Gastrocnemius medialis (tissue), 4 donors: ENCODE measurements at regions not wholly inside any gene's neighbourhood (a gene's known extent, or its start where the extent isn't known, plus 50 kb on each side); places are given as distances from the start of the nearest gene placed in this dataset.

Source experiments
- ATAC-seq, 2 donors: fragments of 150-250 bp; one replicate each; pipeline ENCODE4 v1.9.1; 2016
- DNase-seq, 2 donors: peaks; one replicate each; pipeline ENCODE4 v3.0.0-alpha.2; 2019
- H3K27ac ChIP-seq, 4 donors: fragments of 200-600 bp; sonication (generic); 1 replicate in 1 of 4; 2 replicates in 3 of 4; pipeline ENCODE4 v1.5.1; 2016 to 2018; ENCODE audit warnings: mild to moderate bottlenecking in 2 of 4, moderate library complexity in 1 of 4
- H3K27me3 ChIP-seq, 3 donors: fragments of 200-600 bp; sonication (generic) in 2 of 3; 1 replicate in 1 of 3; 2 replicates in 2 of 3; pipeline versions ENCODE4 v1.5.1 to v1.6.0; 2016 to 2019; ENCODE audit warnings: mild to moderate bottlenecking in 1 of 3, moderate library complexity in 1 of 3
- H3K36me3 ChIP-seq, 2 donors: fragments of 200-600 bp; sonication (generic) in 1 of 2; one replicate each; pipeline ENCODE4 v1.5.1; 2017 to 2018
- H3K4me1 ChIP-seq, 2 donors: fragments of 200-600 bp; sonication (generic) in 1 of 2; one replicate each; pipeline ENCODE4 v1.5.1; 2016 to 2017; ENCODE audit warnings: mild to moderate bottlenecking in 2 of 2
- H3K4me3 ChIP-seq, 4 donors: fragments of 200-600 bp; sonication (generic) in 3 of 4; 1 replicate in 1 of 4; 2 replicates in 3 of 4; pipeline ENCODE4 v1.5.1; 2016 to 2019; ENCODE audit warnings: mild to moderate bottlenecking in 2 of 4
- H3K9me3 ChIP-seq, 3 donors: fragments of 200-600 bp; sonication (generic) in 2 of 3; 1 replicate in 1 of 3; 2 replicates in 2 of 3; pipeline ENCODE4 v1.5.1; 2016 to 2019
- POLR2A ChIP-seq, 2 donors: fragments of 450-650 bp; IDR thresholded peaks; one replicate each; pipeline ENCODE4 v1.6.1; 2017; ENCODE audit warnings: antibody characterized with exemption in 2 of 2, mild to moderate bottlenecking in 2 of 2, moderate library complexity in 2 of 2
- in situ Hi-C, 4 donors: fragments of 200-750 bp; cut with MboI; loops; one replicate each; pipeline versions ENCODE4 v1.15.0 to v1.8.0; 2017; ENCODE audit warnings: low sequenced_read_pairs in 4 of 4
- intact Hi-C: fragments of 100-400 bp; cut with DNase I; formaldehyde crosslinking; loops from one replicate; pipeline ENCODE4 v1.15.1; 2023; ENCODE audit warnings: low total_unique reads
- TF ChIP-seq, protein P1 (sequence below), 5 experiments: fragments of 450-650 bp in 3 of 5; fragments of 200-600 bp in 2 of 5; sonication (generic) in 2 of 5; IDR thresholded peaks in 4 of 5; conservative IDR thresholded peaks in 1 of 5; 1 replicate in 4 of 5; 2 replicates in 1 of 5; pipeline ENCODE4 v1.5.1; 2016 to 2019; ENCODE audit warnings: antibody characterized with exemption in 5 of 5, mild to moderate bottlenecking in 3 of 5, moderate library complexity in 3 of 5

DNA sequence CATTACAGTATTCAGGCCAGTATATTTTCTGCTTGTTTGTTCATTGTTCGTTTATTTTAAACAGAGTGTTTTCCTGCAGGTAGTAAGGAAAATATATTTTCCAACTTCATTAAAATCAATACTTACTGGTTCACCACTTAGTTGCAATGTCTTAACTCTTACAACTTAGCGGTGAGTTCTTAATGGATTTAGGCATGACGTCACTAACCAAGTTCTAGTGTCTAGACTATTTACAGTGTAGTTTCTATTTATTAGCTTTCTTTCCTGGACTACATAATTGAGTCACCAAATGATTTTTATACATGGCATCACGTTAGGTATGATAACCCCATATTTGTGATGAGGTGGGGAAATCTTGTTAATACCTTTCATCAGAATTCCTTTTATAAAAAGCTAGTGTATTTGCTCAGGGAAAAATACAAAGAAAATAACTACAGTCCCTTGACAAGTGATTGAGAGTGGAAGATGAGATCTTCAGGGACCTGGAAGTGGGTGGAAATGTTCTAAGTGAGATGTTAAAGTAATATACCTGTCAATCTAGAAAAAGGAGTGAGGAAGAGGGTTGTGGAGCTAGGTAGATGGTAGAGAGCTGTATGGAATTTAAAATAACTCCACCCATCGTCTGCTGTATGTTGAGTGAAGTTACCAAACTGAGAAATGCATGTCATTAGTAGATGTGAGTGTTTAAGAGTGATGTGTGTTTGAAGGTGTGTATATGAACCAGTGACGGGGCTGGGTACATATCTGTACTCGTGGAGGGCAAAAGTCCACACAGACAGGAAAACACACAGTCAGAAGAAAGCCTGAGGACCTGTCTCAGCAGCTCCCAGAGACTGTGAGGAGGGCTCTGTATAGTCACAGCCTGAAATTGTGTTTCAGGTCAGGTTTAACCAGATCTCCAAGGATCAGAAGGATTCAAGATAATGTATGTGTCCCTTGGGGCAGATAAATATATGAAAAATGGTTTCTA is 197.6 kb upstream of the ADAMTS5 start:
- Histone ChIP-seq H3K27ac (no peak overlapping the region), H3K4me3 (no peak overlapping the region), H3K27me3 (no peaks in the 10 kb centered on the region), H3K4me1 (no peaks in the 10 kb centered on the region), H3K36me3 (no peaks in the 10 kb centered on the region), H3K9me3 (no peaks in the 10 kb centered on the region)
- intact Hi-C loops (loop anchor here (10.0 kb wide), 1 partner anchor 200 kb away; the partner anchor contains the start of gene ADAMTS5), in situ Hi-C loops (no loop called here)
- DNase-seq (no peak), ATAC-seq (no peak)
- TF ChIP-seq POLR2A (IDR thresholded peaks at IDR 0.05), result no peak

DNA sequence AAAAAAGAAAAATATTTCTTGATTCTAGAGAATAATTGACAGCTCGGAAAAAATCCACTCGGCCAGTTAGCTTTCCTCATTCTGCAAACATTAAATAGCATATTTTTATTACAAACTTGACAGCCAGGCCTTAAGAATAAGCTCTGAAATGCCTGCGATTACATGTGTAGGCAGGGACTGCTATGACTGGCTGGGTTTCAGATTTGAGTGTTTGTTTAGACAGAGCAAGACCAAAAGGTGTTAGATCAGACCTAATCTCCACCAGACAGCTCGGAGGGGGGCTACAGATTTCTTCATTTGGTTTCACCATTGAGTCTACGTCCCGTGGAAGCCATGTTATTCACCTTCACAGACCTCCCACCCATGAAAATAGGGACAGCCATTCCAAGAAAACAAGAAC is 192.1 kb upstream of the ADAMTS5 start:
- Histone ChIP-seq H3K4me1 (no peaks in the 10 kb centered on the region), H3K9me3 (no peaks in the 10 kb centered on the region), H3K4me3 (no peak overlapping the region), H3K36me3 (no peaks in the 10 kb centered on the region), H3K27ac (no peak overlapping the region), H3K27me3 (no peaks in the 10 kb centered on the region)
- in situ Hi-C loops, result no loop called here
- DNase-seq (no peak), ATAC-seq (no peak)
- intact Hi-C loops, result no loop called here
- TF ChIP-seq, protein P1, sequence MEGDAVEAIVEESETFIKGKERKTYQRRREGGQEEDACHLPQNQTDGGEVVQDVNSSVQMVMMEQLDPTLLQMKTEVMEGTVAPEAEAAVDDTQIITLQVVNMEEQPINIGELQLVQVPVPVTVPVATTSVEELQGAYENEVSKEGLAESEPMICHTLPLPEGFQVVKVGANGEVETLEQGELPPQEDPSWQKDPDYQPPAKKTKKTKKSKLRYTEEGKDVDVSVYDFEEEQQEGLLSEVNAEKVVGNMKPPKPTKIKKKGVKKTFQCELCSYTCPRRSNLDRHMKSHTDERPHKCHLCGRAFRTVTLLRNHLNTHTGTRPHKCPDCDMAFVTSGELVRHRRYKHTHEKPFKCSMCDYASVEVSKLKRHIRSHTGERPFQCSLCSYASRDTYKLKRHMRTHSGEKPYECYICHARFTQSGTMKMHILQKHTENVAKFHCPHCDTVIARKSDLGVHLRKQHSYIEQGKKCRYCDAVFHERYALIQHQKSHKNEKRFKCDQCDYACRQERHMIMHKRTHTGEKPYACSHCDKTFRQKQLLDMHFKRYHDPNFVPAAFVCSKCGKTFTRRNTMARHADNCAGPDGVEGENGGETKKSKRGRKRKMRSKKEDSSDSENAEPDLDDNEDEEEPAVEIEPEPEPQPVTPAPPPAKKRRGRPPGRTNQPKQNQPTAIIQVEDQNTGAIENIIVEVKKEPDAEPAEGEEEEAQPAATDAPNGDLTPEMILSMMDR (IDR thresholded peaks at IDR 0.05 in 4 of 5, conservative IDR thresholded peaks at IDR 0.05 in 1 of 5), result no peak
- TF ChIP-seq POLR2A (IDR thresholded peaks at IDR 0.05), result no peak

DNA sequence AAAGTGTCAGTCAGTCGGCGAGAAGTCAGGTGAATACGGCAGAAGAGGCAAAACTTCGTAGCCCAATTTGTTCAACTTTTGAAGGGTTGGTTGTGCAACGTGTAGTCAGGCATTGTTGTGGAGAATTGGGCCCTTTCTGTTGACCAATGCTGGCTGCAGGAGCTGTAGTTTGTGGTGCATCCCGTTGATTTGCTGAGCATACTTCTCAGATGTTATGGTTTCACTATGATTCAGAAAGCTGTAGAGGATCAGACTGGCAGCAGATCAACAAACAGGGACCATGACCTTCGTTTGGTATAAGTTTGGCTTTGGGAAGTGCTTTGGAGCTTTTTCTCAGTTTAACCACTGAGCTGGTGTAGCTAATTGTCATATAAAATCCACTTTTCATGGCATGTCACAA is 190.2 kb upstream of the ADAMTS5 start:
- no peaks in the 10 kb centered on the region for H3K4me1 ChIP-seq
- no peak for TF ChIP-seq POLR2A (IDR thresholded peaks at IDR 0.05)
- TF ChIP-seq, protein P1 (IDR thresholded peaks at IDR 0.05 in 4 of 5, conservative IDR thresholded peaks at IDR 0.05 in 1 of 5), result no peak
- no peaks in the 10 kb centered on the region for H3K9me3 ChIP-seq
- intact Hi-C loops (no loop called here), in situ Hi-C loops (no loop called here)
- no peak overlapping the region for H3K27ac ChIP-seq
- no peak for ATAC-seq
- no peaks in the 10 kb centered on the region for H3K36me3 ChIP-seq
- DNase-seq, result no peak
- H3K4me3 ChIP-seq, result no peak overlapping the region
- H3K27me3 ChIP-seq, result no peaks in the 10 kb centered on the region

DNA sequence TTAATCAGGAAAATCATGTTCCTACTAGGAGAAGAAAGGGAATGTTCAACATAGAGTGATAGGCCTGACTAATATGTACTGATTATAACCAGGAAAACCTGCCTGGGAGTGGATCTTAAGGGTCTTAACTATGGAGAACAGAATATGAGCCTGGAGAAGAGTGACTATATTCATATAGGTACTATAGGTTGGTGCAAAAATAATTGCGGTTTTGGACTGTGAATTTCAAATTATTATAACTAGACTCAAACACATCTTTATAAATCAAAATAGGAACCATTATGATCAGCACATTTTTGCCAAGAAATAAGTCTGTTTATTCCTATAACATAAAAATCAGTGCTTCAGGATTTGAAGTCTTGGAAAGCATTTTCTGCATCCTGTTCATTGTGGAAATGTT is 189.8 kb upstream of the ADAMTS5 start:
- no peaks in the 10 kb centered on the region for H3K9me3 ChIP-seq
- ATAC-seq (no peak), DNase-seq (no peak)
- no peaks in the 10 kb centered on the region for H3K27me3 ChIP-seq
- in situ Hi-C loops (no loop called here), intact Hi-C loops (no loop called here)
- no peaks in the 10 kb centered on the region for H3K36me3 ChIP-seq
- H3K4me3 ChIP-seq, result no peak overlapping the region
- H3K4me1 ChIP-seq, result no peaks in the 10 kb centered on the region
- H3K27ac ChIP-seq, result no peak overlapping the region
- no peak for TF ChIP-seq POLR2A (IDR thresholded peaks at IDR 0.05)
- TF ChIP-seq, protein P1 (IDR thresholded peaks at IDR 0.05 in 4 of 5, conservative IDR thresholded peaks at IDR 0.05 in 1 of 5), result no peak

DNA sequence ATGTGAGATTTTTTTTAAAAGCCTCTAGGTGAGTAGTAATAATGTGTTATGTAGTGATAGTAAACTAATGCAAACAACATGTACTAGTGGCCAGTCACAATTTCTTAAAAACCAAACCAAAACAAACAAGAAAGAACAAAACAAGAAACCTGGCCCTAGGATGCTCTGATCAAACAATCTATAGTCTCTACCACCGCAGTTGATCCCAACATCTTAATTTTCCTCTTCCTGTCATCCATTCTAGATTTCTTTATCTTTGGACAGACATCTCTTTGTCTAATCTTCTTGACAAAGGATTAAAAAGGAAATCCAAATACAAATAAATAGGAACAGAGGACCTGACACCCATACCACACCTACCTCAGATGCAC is 188.2 kb upstream of the ADAMTS5 start:
- DNase-seq (no peak), ATAC-seq (no peak)
- TF ChIP-seq, protein P1 (IDR thresholded peaks at IDR 0.05 in 4 of 5, conservative IDR thresholded peaks at IDR 0.05 in 1 of 5), result no peak
- no peak for TF ChIP-seq POLR2A (IDR thresholded peaks at IDR 0.05)
- no peaks in the 10 kb centered on the region for H3K36me3 ChIP-seq
- no peak overlapping the region for H3K27ac ChIP-seq
- H3K27me3 ChIP-seq, result no peaks in the 10 kb centered on the region
- no peaks in the 10 kb centered on the region for H3K4me1 ChIP-seq
- H3K9me3 ChIP-seq, result no peaks in the 10 kb centered on the region
- in situ Hi-C loops, result no loop called here
- intact Hi-C loops, result no loop called here
- no peak overlapping the region for H3K4me3 ChIP-seq
